Peyer's patch (tissue), 4 donors: ENCODE measurements at regions not wholly inside any gene's neighbourhood (a gene's known extent, or its start where the extent isn't known, plus 50 kb on each side); places are given as distances from the start of the nearest gene placed in this dataset.

Experiments used
- CTCF ChIP-seq, 6 experiments: fragments of 450-650 bp in 4 of 6; fragments of 200-600 bp in 2 of 6; sonication (generic) in 1 of 6; IDR thresholded peaks; one replicate each; pipeline ENCODE4 v1.5.1; 2017 to 2019; ENCODE audit warnings: antibody characterized with exemption in 6 of 6, mild to moderate bottlenecking in 3 of 6, moderate library complexity in 1 of 6
- POLR2A ChIP-seq, 2 donors: fragments of 450-650 bp; IDR thresholded peaks; one replicate each; pipeline ENCODE4 v1.5.1; 2017; ENCODE audit warnings: antibody characterized with exemption in 2 of 2, mild to moderate bottlenecking in 2 of 2, moderate library complexity in 2 of 2

GRCh38 chr3:69445024-69445423, 59.1 kb upstream of the FRMD4B start:
- no peak for TF ChIP-seq CTCF (IDR thresholded peaks at IDR 0.05)
- TF ChIP-seq POLR2A (IDR thresholded peaks at IDR 0.05) = no peak
